SK-N-MC (cell line): ENCODE measurements at regions not wholly inside any gene's neighbourhood (a gene's known extent, or its start where the extent isn't known, plus 50 kb on each side); places are given as distances from the start of the nearest gene placed in this dataset.

Source experiments
- EZH2 ChIP-seq: fragments of 200-600 bp; sonication (generic); IDR thresholded peaks from one replicate; pipeline ENCODE4 v1.6.1; 2017; ENCODE audit warnings: antibody characterized with exemption
- POLR2AphosphoS5 ChIP-seq: IDR thresholded peaks from 2 replicates; pipeline ENCODE4 v1.6.1; 2012; ENCODE audit warnings: mild to moderate bottlenecking, low read depth, low read length, borderline replicate concordance

DNA sequence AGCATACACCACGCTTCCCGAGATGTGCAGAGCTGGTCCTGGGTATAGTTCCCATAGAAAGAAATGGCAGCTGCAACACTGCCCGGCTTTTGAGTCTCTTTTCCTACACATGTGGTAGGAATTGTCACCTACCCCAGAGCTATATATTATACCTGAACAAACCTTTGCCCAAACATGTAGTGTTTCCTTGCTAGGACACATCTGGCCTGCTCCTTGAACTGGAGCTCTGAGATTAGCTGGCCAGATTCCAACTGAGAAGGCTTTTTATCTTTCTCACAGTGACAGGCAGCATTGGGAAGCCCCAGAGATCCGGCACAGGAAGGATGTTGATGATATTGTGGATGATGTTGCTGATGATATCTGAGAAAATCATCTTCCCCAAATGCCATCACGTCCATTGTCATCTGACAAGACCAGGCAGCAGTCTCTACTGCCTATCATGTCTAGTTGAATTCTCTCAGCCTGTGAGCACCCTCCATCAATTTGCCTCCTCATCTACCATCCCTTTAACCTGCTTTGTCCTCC is 115.0 kb upstream of the SMYD2 start:
- TF ChIP-seq POLR2AphosphoS5 (no peak), EZH2 (no peak)
